Osteoblast (primary cell): ENCODE measurements at regions not wholly inside any gene's neighbourhood (a gene's known extent, or its start where the extent isn't known, plus 50 kb on each side); places are given as distances from the start of the nearest gene placed in this dataset.
"Not testable (repeated sequence)": the region's sequence is repeated elsewhere in the genome, so short reads cannot be mapped to it uniquely, and the experiment has no call there.

Source experiments
- DNase-seq: peaks from one replicate; pipeline ENCODE4 v3.0.0; 2011; ENCODE audit warnings: low spot score, mixed read lengths; ENCODE audit not compliant: insufficient read length; ENCODE audit errors: missing footprints
- H2AFZ ChIP-seq: 2 replicates; pipeline ENCODE4 v1.6.0; 2011; ENCODE audit warnings: mild to moderate bottlenecking, low read length
- H3K27ac ChIP-seq: 2 replicates; pipeline ENCODE4 v1.5.1; 2011; ENCODE audit warnings: mild to moderate bottlenecking, low read depth, low read length, moderate library complexity
- H3K27me3 ChIP-seq: 2 replicates; pipeline ENCODE4 v1.6.0; 2012; ENCODE audit warnings: mild to moderate bottlenecking, control low read depth, inconsistent platforms, low read length, moderate library complexity; ENCODE audit not compliant: insufficient read depth
- H3K36me3 ChIP-seq: 2 replicates; pipeline ENCODE4 v1.5.1; 2011; ENCODE audit warnings: mild to moderate bottlenecking, low read length, control low read depth, moderate library complexity; ENCODE audit not compliant: insufficient read depth
- H3K4me1 ChIP-seq: 2 replicates; pipeline ENCODE4 v1.5.1; 2011; ENCODE audit warnings: mild to moderate bottlenecking, low read length, control low read depth, moderate library complexity; ENCODE audit not compliant: insufficient read depth
- H3K4me2 ChIP-seq: 2 replicates; pipeline ENCODE4 v1.6.0; 2011; ENCODE audit warnings: mild to moderate bottlenecking, low read length; ENCODE audit not compliant: insufficient read depth
- H3K4me3 ChIP-seq: fragments of 200-600 bp; sonication (generic); 3 replicates; pipeline ENCODE4 v1.5.1; 2012; ENCODE audit warnings: mild to moderate bottlenecking, low read length, inconsistent platforms; ENCODE audit not compliant: insufficient read depth
- H3K79me2 ChIP-seq: 2 replicates; pipeline ENCODE4 v1.6.0; 2012; ENCODE audit warnings: mild to moderate bottlenecking, low read length, control low read depth, inconsistent platforms; ENCODE audit not compliant: insufficient read depth
- H3K9me3 ChIP-seq: 2 replicates; pipeline ENCODE4 v1.5.1; 2011; ENCODE audit warnings: low read depth, low read length, control low read depth
- H4K20me1 ChIP-seq: 2 replicates; pipeline ENCODE4 v1.6.0; 2012; ENCODE audit warnings: mild to moderate bottlenecking, low read length, control low read depth; ENCODE audit not compliant: insufficient read depth
- TF ChIP-seq, protein P1 (sequence below): IDR thresholded peaks from 2 replicates; pipeline ENCODE4 v1.5.1; 2011; ENCODE audit warnings: mild to moderate bottlenecking, low read depth, low read length, moderate library complexity; ENCODE audit errors: extremely low read depth

DNA sequence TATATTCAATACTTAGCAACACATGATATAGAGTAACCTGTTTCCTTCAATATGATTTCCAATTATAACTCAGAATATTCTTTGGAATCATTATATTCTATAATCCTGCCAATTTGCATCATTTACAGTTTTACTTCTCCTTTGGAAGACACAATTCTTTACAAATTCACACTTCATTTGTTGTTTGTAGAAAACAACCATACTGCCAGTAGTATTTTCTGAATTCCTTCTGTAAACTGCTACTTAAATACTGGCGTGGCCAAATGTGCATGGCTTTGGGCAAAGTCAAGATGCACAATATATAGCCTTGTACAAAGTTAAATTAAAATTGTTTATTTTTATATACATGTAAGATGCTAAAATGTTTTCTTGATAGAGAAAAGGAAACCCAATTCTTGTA, 687.1 kb upstream of the NEGR1 start:
- Histone ChIP-seq H3K27me3 (no peaks in the 10 kb centered on the region), H4K20me1 (no peaks in the 10 kb centered on the region), H2AFZ (no peak overlapping the region), H3K4me1 (no peaks in the 10 kb centered on the region), H3K36me3 (no peaks in the 10 kb centered on the region), H3K4me2 (no peak overlapping the region), H3K27ac (no peak overlapping the region), H3K4me3 (no peak overlapping the region), H3K79me2 (no peaks in the 10 kb centered on the region), H3K9me3 (no peaks in the 10 kb centered on the region)
- no peak for DNase-seq
- TF ChIP-seq, protein P1, sequence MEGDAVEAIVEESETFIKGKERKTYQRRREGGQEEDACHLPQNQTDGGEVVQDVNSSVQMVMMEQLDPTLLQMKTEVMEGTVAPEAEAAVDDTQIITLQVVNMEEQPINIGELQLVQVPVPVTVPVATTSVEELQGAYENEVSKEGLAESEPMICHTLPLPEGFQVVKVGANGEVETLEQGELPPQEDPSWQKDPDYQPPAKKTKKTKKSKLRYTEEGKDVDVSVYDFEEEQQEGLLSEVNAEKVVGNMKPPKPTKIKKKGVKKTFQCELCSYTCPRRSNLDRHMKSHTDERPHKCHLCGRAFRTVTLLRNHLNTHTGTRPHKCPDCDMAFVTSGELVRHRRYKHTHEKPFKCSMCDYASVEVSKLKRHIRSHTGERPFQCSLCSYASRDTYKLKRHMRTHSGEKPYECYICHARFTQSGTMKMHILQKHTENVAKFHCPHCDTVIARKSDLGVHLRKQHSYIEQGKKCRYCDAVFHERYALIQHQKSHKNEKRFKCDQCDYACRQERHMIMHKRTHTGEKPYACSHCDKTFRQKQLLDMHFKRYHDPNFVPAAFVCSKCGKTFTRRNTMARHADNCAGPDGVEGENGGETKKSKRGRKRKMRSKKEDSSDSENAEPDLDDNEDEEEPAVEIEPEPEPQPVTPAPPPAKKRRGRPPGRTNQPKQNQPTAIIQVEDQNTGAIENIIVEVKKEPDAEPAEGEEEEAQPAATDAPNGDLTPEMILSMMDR, result no peak

DNA sequence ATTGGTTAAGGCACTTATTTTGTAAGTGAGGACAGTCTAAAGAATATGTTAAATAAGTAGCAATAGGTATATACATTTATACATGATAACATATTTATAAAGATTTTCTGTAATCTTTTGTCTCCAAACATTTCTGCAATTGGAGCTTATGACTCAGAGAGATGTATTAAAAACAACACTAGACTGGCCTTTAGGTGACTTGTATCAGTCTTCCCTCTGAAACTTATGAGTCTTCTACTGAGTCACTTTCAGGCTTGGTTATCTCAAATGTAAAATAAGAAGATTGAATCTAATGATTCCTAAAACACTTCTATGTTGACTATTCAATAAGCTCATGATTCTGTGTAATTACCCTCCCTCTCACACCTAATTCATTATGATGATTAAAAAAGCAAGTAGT, 672.6 kb upstream of the NEGR1 start:
- no peaks in the 10 kb centered on the region for H4K20me1 ChIP-seq
- H3K4me1 ChIP-seq, result no peaks in the 10 kb centered on the region
- peaks cover 2% of the 10 kb centered on the region for H3K9me3 ChIP-seq
- no peak overlapping the region for H2AFZ ChIP-seq
- H3K79me2 ChIP-seq, result no peaks in the 10 kb centered on the region
- H3K27me3 ChIP-seq, result no peaks in the 10 kb centered on the region
- DNase-seq, result no peak
- no peak overlapping the region for H3K4me3 ChIP-seq
- H3K36me3 ChIP-seq, result no peaks in the 10 kb centered on the region
- no peak overlapping the region for H3K27ac ChIP-seq
- no peak overlapping the region for H3K4me2 ChIP-seq
- TF ChIP-seq, protein P1, result no peak

DNA sequence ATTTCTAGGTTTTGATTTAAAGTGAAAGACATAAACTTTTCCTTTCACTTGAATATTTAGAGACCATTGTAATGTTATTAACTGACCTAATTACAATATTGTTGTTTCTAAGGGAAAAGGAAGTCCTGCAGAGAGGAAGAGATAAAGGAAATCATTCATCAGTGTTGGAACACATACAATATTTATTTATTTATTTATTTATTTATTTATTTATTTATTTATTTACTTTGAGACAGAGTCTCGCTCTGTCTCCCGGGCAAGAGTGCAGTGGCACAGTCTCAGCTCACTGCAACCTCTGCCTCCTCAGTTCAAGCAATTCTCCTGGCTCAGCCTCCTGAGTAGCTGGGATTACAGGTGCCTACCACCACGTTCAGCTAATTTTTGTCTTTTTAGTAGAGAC, 668.6 kb upstream of the NEGR1 start:
- H3K4me1 ChIP-seq, H3K27ac ChIP-seq, H4K20me1 ChIP-seq, H3K9me3 ChIP-seq, H3K27me3 ChIP-seq, H3K4me2 ChIP-seq, H2AFZ ChIP-seq, H3K4me3 ChIP-seq, H3K79me2 ChIP-seq, H3K36me3 ChIP-seq, DNase-seq: not testable (repeated sequence)

DNA sequence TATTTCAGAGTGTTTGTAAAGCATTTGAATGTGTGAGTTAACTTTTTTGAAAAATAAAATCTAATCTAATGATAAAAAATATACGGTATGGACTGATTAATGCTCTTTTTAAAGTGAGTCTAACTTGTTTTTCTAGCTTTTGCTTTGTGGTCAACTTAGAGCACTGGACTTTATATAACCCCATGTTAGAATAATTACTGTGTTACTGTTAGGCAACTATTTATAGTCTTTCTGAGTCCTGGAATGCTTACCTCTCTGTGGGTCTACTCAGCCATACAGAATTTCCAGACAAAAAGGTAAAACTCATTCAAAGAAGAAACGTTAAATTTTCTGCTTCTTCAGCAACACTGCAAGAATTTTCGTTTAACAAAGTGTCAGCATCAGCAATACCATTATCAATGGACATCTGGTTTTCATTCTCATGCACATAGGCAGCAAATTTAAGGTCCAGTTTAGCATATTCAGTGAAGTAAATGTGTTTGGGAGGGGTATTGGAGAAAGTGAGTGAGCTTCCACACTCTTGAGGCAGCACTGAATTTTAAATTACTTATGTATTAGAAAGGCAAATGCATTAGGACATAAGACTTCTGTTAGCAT, 664.7 kb upstream of the NEGR1 start:
- Histone ChIP-seq H3K4me1 (no peaks in the 10 kb centered on the region), H3K27ac (no peak overlapping the region), H4K20me1 (no peaks in the 10 kb centered on the region), H3K79me2 (no peaks in the 10 kb centered on the region), H3K4me3 (no peak overlapping the region), H3K27me3 (no peaks in the 10 kb centered on the region), H3K36me3 (no peaks in the 10 kb centered on the region), H3K9me3 (no peaks in the 10 kb centered on the region), H3K4me2 (no peak overlapping the region), H2AFZ (no peak overlapping the region)
- DNase-seq, result no peak
- TF ChIP-seq, protein P1, result no peak
